ENCODE measurements at regions not wholly inside any gene's neighbourhood (a gene's known extent, or its start where the extent isn't known, plus 50 kb on each side); places are given as distances from the start of the nearest gene placed in this dataset.

DNA sequence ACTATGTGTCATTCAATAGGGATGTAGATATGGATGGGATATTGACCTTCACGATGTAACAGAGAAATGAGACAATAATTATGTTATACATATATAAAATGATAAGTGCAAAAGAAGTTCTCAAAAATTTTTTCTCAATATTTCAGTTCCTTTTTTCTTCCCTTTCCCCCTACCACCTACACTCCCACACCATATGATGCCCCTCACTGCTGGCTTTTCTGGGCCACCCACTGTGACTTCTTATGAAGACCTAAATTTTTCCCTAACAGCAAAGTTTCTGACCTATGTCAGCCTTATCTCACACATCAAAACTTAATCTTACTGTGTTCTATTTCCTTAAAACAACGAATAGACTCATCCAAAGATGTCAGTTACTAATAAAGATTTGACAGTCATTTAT is 89.9 kb upstream of the MYLIP start:
- CTCF ChIA-PET: no interaction called here
- TF ChIP-seq ZNF292 (tag by site-specific recombination; IDR thresholded peaks at IDR 0.05; ENCODE audit: borderline replicate concordance, low read depth): no peak
- no peak for TF ChIP-seq ZNF785 (tag by site-specific recombination; IDR thresholded peaks at IDR 0.05)
- TF ChIP-seq, protein P1, sequence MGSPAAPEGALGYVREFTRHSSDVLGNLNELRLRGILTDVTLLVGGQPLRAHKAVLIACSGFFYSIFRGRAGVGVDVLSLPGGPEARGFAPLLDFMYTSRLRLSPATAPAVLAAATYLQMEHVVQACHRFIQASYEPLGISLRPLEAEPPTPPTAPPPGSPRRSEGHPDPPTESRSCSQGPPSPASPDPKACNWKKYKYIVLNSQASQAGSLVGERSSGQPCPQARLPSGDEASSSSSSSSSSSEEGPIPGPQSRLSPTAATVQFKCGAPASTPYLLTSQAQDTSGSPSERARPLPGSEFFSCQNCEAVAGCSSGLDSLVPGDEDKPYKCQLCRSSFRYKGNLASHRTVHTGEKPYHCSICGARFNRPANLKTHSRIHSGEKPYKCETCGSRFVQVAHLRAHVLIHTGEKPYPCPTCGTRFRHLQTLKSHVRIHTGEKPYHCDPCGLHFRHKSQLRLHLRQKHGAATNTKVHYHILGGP (tag by site-specific recombination; IDR thresholded peaks at IDR 0.05): no peak
- TF ChIP-seq ZBTB20 (tag by site-specific recombination; IDR thresholded peaks at IDR 0.05): no peak
- no peak for TF ChIP-seq ZNF324 (tag by site-specific recombination; IDR thresholded peaks at IDR 0.05)
- TF ChIP-seq BCL11A (tag by site-specific recombination; IDR thresholded peaks at IDR 0.05; ENCODE audit: low read depth): no peak
- TF ChIP-seq ZNF558 (tag by site-specific recombination; IDR thresholded peaks at IDR 0.05): no peak
- H3K27ac ChIP-seq (ENCODE audit: extremely low read depth, low read depth, low read length): no peak overlapping the region

DNA sequence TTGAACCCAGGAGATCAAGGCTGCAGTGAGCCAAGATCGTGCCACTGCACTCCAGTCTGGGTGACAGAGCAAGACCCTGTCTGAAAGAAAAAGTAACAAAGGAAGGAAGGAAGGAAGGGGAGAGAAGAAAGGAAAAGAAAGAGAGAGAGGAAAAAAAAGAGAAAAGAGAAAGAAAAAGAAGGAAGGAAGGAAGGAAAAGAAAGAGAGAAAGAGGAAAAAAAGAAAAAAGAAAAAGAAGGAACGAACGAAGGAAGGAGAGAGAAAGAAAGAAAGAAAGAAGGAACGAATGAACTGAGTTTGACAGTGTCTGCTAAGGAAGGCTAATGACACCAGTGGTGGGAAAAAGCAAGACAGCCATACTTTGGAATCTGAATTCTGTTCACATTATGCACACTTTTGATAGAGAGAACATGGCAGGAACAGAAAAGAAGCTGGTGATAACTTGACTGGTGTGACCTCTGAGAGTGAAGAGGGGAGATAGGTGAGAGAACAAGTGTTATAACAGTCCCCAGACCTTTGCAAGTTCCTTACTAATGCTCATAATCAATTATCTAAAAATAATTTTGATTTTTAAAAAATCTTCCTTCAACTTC is 93.3 kb upstream of the MYLIP start:
- Histone ChIP-seq H3K9me3 (ENCODE audit: control insufficient read depth, insufficient read depth, low read depth, low read length) (no peaks in the 10 kb centered on the region), H3K36me3 (ENCODE audit: control insufficient read depth in 2 of 2, insufficient read depth in 1 of 2, low read length in 2 of 2) (no peaks in the 10 kb centered on the region), H3K4me3 (ENCODE audit: low read depth, low read length) (no peak overlapping the region), H3K27ac (ENCODE audit: extremely low read depth, low read depth, low read length) (no peak overlapping the region), H3K4me1 (ENCODE audit: control insufficient read depth, insufficient read depth, low read length) (no peaks in the 10 kb centered on the region)
- ChIA-PET POLR2A (interaction anchor here (0.6 kb wide), 1 partner anchor 379 kb away, joined by 3 read pairs; no protein-coding TSS in a partner anchor), CTCF (interaction anchor here (0.7 to 1.0 kb wide), 3 partner anchors 34 to 344 kb away, joined by 3 read pairs; no protein-coding TSS in a partner anchor)
- TF ChIP-seq, protein P2, sequence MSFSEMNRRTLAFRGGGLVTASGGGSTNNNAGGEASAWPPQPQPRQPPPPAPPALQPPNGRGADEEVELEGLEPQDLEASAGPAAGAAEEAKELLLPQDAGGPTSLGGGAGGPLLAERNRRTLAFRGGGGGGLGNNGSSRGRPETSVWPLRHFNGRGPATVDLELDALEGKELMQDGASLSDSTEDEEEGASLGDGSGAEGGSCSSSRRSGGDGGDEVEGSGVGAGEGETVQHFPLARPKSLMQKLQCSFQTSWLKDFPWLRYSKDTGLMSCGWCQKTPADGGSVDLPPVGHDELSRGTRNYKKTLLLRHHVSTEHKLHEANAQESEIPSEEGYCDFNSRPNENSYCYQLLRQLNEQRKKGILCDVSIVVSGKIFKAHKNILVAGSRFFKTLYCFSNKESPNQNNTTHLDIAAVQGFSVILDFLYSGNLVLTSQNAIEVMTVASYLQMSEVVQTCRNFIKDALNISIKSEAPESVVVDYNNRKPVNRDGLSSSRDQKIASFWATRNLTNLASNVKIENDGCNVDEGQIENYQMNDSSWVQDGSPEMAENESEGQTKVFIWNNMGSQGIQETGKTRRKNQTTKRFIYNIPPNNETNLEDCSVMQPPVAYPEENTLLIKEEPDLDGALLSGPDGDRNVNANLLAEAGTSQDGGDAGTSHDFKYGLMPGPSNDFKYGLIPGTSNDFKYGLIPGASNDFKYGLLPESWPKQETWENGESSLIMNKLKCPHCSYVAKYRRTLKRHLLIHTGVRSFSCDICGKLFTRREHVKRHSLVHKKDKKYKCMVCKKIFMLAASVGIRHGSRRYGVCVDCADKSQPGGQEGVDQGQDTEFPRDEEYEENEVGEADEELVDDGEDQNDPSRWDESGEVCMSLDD (tag by site-specific recombination; IDR thresholded peaks at IDR 0.05): no peak
- no peak for TF ChIP-seq ZNF121 (tag by site-specific recombination; IDR thresholded peaks at IDR 0.05)
- TF ChIP-seq ZNF366 (tag by site-specific recombination; conservative IDR thresholded peaks at IDR 0.05): peak; percentile 74; the same call in 1 of the 2 replicates

More for the DNA sequence above, 89.9 kb upstream of the MYLIP start:
- H3K4me1 ChIP-seq (ENCODE audit: control insufficient read depth, insufficient read depth, low read length): no peaks in the 10 kb centered on the region
- no peak overlapping the region for H3K4me3 ChIP-seq (ENCODE audit: low read depth, low read length)
- no peaks in the 10 kb centered on the region for H3K36me3 ChIP-seq (ENCODE audit: control insufficient read depth in 2 of 2, insufficient read depth in 1 of 2, low read length in 2 of 2)
- no peaks in the 10 kb centered on the region for H3K9me3 ChIP-seq (ENCODE audit: control insufficient read depth, insufficient read depth, low read depth, low read length)
- POLR2A ChIA-PET: no interaction called here

GRCh38 chr6:16033214-16033613 is 95.7 kb upstream of the MYLIP start:
- H3K27ac ChIP-seq (ENCODE audit: extremely low read depth, low read depth, low read length): no peak overlapping the region
- no peaks in the 10 kb centered on the region for H3K9me3 ChIP-seq (ENCODE audit: control insufficient read depth, insufficient read depth, low read depth, low read length)
- H3K4me3 ChIP-seq (ENCODE audit: low read depth, low read length): no peak overlapping the region
- CTCF ChIA-PET: no interaction called here
- no peaks in the 10 kb centered on the region for H3K36me3 ChIP-seq (ENCODE audit: control insufficient read depth in 2 of 2, insufficient read depth in 1 of 2, low read length in 2 of 2)
- no peaks in the 10 kb centered on the region for H3K4me1 ChIP-seq (ENCODE audit: control insufficient read depth, insufficient read depth, low read length)
- no peak for TF ChIP-seq ZNF510 (tag by site-specific recombination; IDR thresholded peaks at IDR 0.05; ENCODE audit: insufficient replicate concordance)
- TF ChIP-seq IKZF3 (tag by site-specific recombination; IDR thresholded peaks at IDR 0.05): no peak
- TF ChIP-seq, protein P3, sequence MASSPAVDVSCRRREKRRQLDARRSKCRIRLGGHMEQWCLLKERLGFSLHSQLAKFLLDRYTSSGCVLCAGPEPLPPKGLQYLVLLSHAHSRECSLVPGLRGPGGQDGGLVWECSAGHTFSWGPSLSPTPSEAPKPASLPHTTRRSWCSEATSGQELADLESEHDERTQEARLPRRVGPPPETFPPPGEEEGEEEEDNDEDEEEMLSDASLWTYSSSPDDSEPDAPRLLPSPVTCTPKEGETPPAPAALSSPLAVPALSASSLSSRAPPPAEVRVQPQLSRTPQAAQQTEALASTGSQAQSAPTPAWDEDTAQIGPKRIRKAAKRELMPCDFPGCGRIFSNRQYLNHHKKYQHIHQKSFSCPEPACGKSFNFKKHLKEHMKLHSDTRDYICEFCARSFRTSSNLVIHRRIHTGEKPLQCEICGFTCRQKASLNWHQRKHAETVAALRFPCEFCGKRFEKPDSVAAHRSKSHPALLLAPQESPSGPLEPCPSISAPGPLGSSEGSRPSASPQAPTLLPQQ (tag by site-specific recombination; IDR thresholded peaks at IDR 0.05): no peak
- no peak for TF ChIP-seq ZNF350 (tag by site-specific recombination; IDR thresholded peaks at IDR 0.05)
- TF ChIP-seq ZFP37 (tag by site-specific recombination; IDR thresholded peaks at IDR 0.05): no peak
- TF ChIP-seq TSHZ1 (tag by site-specific recombination; IDR thresholded peaks at IDR 0.05; ENCODE audit: borderline replicate concordance): no peak
- TF ChIP-seq ZNF768 (tag by site-specific recombination; IDR thresholded peaks at IDR 0.05): no peak
- TF ChIP-seq ZNF701 (tag by site-specific recombination; IDR thresholded peaks at IDR 0.05): no peak
- no peak for TF ChIP-seq ZNF629 (tag by site-specific recombination; IDR thresholded peaks at IDR 0.05)
- no peak for TF ChIP-seq ZNF37A (tag by site-specific recombination; IDR thresholded peaks at IDR 0.05)
- no peak for TF ChIP-seq ZNF626 (tag by site-specific recombination; IDR thresholded peaks at IDR 0.05)
- TF ChIP-seq SETDB1 (IDR thresholded peaks at IDR 0.05; ENCODE audit: insufficient read length, low read length): no peak
- POLR2A ChIA-PET: no interaction called here
